NCI-H748 (cell line): ENCODE measurements at regions not wholly inside any gene's neighbourhood (a gene's known extent, or its start where the extent isn't known, plus 50 kb on each side); places are given as distances from the start of the nearest gene placed in this dataset.

Source experiments
- DNase-seq: peaks from one replicate; lab custom pipeline; 2025; ENCODE audit not compliant: unreplicated experiment; lab: John Stamatoyannopoulos, UW

- no peak for DNase-seq
These were observed 50.7 kb upstream of the KCNE2 start for GRCh38 chr21:34313116-34313515.
